Activated naive CD8-positive, alpha-beta T cell treated with anti-CD3 and anti-CD28 coated beads for 36 hours (primary cell): ENCODE measurements at regions not wholly inside any gene's neighbourhood (a gene's known extent, or its start where the extent isn't known, plus 50 kb on each side); places are given as distances from the start of the nearest gene placed in this dataset.
A peak's percentile ranks its signal among the peaks of the same experiment; 100 is the strongest.
"Not testable (repeated sequence)": the region's sequence is repeated elsewhere in the genome, so short reads cannot be mapped to it uniquely, and the experiment has no call there.

ENCODE experiments used
- DNase-seq: peaks from one replicate; pipeline ENCODE4 v3.0.0; 2021
- H3K27ac Mint-ChIP-seq: one replicate; pipeline ENCODE4 v1.8.0; 2022; ENCODE audit warnings: mild to moderate bottlenecking, moderate library complexity, mixed read lengths
- H3K27me3 Mint-ChIP-seq: one replicate; pipeline ENCODE4 v1.8.0; 2022; ENCODE audit warnings: mild to moderate bottlenecking, mixed read lengths
- H3K36me3 Mint-ChIP-seq: one replicate; pipeline ENCODE4 v1.8.0; 2021; ENCODE audit warnings: mild to moderate bottlenecking, mixed read lengths
- H3K4me1 Mint-ChIP-seq: one replicate; pipeline ENCODE4 v1.8.0; 2021; ENCODE audit warnings: mixed read lengths
- H3K4me3 Mint-ChIP-seq: one replicate; pipeline ENCODE4 v1.8.0; 2022; ENCODE audit warnings: mild to moderate bottlenecking, moderate library complexity, mixed read lengths
- H3K9me3 Mint-ChIP-seq: one replicate; pipeline ENCODE4 v1.8.0; 2022; ENCODE audit warnings: mixed read lengths

DNA sequence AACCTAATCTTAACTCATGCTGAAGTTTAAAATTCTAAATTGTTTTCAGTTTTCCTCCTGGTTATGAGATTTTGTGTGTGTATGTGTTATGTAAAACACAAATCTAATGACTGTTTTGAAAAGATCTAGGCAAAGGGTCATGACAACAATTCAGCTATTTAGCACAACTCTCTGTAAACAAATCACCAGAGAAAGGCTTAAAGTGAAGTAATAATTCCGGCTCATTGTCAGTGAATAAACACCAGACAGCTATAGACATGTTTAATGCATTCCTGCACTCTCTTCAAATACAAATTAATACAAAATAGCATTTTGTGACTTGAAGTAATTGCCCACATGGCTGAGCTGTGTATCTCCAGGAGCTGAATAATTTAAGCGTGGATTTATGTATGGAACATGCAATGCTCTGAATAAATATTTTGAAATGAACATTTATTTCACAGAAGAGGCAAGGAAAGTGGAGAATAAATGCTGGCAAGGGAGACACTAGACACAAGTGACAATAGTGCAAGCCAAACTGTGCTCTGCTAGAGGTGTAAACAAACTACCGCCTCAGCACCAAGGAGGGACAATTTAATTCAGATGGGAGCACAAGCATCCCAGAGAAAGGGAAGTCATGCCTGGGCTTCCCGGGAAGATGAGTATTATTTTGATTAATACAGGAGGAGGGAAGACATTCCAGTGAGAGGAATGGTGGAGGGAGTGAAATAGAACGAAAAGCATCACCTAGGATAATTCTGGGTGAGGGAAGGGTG is 133.6 kb upstream of the XPO1 start:
- no peak for DNase-seq
- Mint-ChIP-seq H3K9me3 (peaks cover 17% of the 10 kb centered on the region), H3K36me3 (peaks cover 7% of the 10 kb centered on the region), H3K27me3 (no peaks in the 10 kb centered on the region), H3K27ac (peak overlapping the region; percentile 91), H3K4me3 (peak overlapping the region; percentile 71), H3K4me1 (peaks cover 18% of the 10 kb centered on the region)

DNA sequence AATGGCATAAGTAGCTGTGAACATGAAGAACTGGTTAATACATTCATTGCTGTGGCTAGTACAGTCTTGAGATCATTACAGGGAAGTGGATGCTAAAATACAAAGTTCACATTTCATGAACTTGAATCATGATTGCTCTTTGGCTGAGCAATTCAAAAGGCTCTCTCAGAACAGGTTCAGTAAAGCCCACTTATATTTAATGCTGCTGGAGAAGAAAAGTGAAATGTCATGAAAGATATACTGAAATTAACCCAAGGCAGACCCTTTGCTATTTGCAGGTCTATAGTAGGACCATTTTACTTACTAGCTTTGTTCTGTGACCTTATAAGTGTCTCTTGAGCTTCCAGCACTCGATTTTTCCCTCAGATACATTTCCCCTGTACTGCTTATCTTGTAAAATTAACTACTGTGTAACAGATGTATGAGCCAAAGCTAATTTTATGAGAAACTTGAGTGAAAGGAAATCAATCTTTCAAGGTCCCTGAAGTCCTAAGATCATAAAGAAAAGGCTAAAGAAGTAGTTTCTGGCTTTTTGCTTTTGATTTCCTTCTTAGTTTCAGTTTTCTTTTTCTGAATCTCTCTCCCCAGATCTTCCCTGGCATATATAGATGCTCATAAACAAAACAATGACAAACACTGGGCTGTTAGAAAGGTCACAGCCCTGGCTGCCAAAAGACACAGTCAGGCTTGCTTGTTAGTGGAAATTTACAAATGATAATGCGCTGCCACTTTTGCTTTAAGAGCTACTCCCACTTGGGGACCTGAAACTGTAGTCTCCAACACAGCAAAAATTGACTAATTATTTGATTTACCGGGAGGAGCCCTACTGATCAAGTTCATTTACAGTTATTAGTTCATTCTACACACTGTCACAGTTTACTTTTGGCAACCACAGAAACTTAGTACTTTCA is 132.7 kb upstream of the XPO1 start:
- peak overlapping the region; percentile 91 for H3K27ac Mint-ChIP-seq
- peak; percentile 14 for DNase-seq
- no peaks in the 10 kb centered on the region for H3K27me3 Mint-ChIP-seq
- peaks cover 7% of the 10 kb centered on the region for H3K36me3 Mint-ChIP-seq
- peaks cover 14% of the 10 kb centered on the region for H3K9me3 Mint-ChIP-seq
- peaks cover 18% of the 10 kb centered on the region for H3K4me1 Mint-ChIP-seq
- peak overlapping the region; percentile 71 for H3K4me3 Mint-ChIP-seq

DNA sequence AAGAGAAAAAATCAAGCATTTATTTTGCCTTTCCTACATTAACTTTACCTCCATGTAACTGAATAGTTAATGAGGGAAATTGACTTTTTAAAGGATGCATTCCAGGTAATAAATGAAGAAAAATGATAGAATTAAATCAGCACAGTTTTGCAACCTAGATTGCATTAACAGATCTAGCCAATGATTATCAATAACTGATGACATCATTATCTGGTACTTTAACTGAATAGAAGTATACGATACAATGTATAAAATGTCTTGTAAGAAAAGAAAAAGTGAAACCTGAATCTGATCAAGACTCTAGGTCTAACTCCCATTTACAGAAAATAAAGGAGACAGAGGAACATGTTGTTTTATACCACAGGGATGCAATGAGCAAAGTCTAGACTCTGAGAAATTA is 126.0 kb upstream of the XPO1 start:
- H3K36me3 Mint-ChIP-seq, result no peaks in the 10 kb centered on the region
- H3K27me3 Mint-ChIP-seq, result no peaks in the 10 kb centered on the region
- peaks cover 5% of the 10 kb centered on the region for H3K4me1 Mint-ChIP-seq
- no peak overlapping the region for H3K27ac Mint-ChIP-seq
- H3K4me3 Mint-ChIP-seq, result no peak overlapping the region
- DNase-seq, result no peak
- no peaks in the 10 kb centered on the region for H3K9me3 Mint-ChIP-seq

DNA sequence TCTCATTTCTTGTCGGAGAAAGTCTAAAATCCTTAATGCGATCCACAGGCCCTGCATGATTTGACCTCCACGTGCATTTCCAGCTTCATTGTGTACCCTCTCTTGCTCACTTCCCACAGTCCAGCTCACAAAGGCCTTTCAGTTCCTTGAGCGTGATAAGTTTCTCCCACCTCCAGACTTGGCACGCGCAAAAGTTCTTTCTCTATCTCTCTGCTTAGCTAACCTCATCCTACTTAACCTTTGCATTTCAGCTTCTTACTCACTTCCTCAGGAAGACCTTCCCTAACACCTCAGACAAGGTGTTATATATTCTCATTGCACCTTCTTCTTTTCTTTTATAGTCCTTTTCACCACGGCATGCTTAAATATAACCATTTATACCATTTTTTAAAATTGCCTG is 124.8 kb upstream of the XPO1 start:
- Mint-ChIP-seq H3K36me3 (no peaks in the 10 kb centered on the region), H3K4me3 (no peak overlapping the region), H3K27me3 (no peaks in the 10 kb centered on the region), H3K4me1 (peaks cover 5% of the 10 kb centered on the region), H3K9me3 (no peaks in the 10 kb centered on the region), H3K27ac (no peak overlapping the region)
- no peak for DNase-seq

DNA sequence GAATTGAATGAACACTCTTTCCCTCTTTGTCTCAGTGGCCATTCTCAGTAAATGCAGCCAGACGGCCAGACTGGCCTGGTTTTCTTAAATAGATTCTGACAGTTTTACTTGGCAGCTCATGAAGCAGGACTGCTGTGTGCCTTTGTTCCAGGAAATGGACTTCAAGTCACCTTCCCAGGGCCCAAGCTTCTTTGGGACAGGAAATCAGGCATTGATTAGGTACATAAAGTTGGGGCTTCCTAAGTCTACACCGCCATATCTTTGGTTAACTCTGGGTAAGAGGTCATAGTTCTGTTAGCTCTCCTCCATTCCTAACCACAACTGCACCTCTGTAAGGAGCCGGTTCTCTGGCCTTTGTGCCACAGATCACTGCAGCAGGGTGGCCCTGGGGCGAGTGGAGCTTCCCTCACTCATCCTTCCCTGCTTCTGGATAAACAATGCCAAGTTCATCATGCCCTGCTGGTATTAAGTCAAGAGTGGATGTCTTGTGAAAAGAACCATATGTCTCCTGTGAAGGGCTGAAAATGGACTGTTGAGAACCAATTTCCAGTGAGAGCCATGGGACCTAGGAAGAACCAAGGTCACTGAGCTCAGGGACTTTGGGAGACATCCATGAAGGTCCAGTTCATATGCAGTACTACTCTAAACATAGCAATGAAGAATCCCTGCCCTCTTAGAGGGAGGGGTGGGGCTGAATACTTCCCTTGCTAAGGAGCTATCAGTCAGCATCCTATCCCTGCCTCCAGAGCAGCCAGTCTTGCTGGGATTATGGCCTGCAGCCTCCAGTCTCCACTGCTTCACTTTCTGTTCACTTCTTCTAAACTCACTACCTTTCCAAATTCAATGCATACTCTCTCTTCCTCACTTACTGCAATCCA is 122.6 kb upstream of the XPO1 start:
- no peaks in the 10 kb centered on the region for H3K27me3 Mint-ChIP-seq
- H3K9me3 Mint-ChIP-seq, result no peaks in the 10 kb centered on the region
- H3K4me3 Mint-ChIP-seq, result no peak overlapping the region

DNA sequence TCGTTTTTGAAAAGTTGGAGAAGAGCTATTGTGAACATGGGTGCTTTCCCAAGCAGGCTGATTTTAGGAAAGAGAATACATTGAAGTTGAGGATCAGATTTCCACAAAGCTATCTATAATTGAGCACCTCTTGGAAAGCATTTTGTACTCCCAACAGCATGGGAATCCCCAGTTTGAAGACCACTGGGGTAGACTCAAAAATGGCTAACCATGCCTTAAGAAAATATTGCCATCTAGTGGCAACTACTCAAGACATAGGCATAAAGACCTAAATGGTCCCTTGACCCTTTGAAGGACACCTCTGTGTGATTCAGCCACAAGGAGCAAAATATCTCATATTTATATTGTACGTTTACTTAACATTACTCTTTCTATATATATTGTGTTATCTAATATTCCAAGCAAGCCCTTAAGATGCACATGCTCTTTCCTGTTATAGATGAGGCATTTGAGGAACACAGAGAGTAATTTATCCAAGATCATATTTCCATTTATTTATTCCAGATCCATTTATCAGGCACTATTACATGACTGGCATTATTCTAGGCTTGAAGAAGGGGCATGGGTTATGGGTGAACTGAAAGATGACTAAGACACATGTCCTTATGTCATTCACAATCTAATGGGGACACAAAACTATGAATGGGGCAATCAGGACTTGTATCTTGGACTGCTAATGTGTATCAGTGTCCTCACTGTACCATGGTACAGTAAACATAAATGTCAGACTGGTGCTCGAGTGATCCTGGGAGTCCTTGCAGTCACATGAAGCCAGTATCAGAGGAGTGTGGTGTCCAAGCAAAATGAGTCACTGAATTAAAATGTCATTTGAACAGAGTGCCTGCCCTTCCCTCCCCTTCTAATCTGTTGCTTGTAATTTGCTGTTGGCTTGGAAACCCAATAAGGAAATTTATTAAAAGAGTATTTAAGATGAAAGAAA is 121.0 kb upstream of the XPO1 start:
- H3K4me1 Mint-ChIP-seq, result peaks cover 5% of the 10 kb centered on the region
- no peaks in the 10 kb centered on the region for H3K36me3 Mint-ChIP-seq
- H3K9me3 Mint-ChIP-seq, result no peaks in the 10 kb centered on the region
- H3K27ac Mint-ChIP-seq, result no peak overlapping the region
- H3K27me3 Mint-ChIP-seq, result no peaks in the 10 kb centered on the region
- no peak for DNase-seq
- H3K4me3 Mint-ChIP-seq, result no peak overlapping the region

More for the DNA sequence above, 122.6 kb upstream of the XPO1 start:
- Mint-ChIP-seq H3K27ac (no peak overlapping the region), H3K36me3 (no peaks in the 10 kb centered on the region), H3K4me1 (peaks cover 5% of the 10 kb centered on the region)
- no peak for DNase-seq

DNA sequence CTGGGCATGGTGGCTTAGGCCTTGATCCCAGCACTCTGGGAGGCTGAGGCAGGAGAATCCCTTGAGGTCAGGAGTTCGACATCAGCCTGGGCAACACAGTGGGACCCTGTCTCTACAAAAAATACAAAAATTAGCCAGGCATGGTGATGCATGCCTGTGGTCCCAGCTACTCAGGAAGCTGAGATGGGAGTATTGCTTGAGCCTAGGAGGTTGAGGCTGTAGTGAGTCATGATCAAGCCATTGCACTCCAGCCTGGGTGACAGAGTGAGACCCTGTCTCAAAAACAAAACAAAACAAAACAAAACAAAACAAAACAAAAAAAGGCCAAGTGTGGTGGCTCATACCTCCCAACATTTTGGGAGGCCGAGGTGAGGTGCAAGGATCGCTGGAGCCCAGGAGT is 111.8 kb upstream of the XPO1 start:
- H3K36me3 Mint-ChIP-seq, result not testable (repeated sequence)

DNA sequence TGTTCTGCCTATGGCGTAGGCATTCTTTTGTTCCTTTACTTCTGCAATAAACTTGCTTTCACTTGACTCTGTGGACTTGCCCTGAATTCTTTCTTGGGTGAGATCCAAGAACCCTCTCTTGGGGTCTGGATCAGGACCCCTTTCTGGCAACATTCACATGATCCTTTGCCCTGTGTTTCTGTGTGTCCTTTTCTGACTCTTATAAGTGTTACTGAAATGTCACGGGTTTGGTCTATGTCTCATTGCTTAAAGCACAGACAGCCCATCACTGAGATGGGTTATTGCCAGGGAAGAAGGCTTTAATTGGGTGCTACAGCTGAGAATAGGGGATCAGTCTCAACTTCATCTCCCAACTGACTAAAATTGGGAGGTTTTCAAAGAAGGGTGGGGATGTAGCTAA is 110.9 kb upstream of the XPO1 start:
- H3K9me3 Mint-ChIP-seq, result peaks cover 7% of the 10 kb centered on the region
- H3K4me3 Mint-ChIP-seq, result no peak overlapping the region
- no peaks in the 10 kb centered on the region for H3K4me1 Mint-ChIP-seq
- no peaks in the 10 kb centered on the region for H3K27me3 Mint-ChIP-seq
- no peak overlapping the region for H3K27ac Mint-ChIP-seq
- DNase-seq, result no peak
- peaks cover 2% of the 10 kb centered on the region for H3K36me3 Mint-ChIP-seq

More for the DNA sequence above, 111.8 kb upstream of the XPO1 start:
- DNase-seq, H3K27ac Mint-ChIP-seq, H3K4me3 Mint-ChIP-seq, H3K4me1 Mint-ChIP-seq, H3K9me3 Mint-ChIP-seq, H3K27me3 Mint-ChIP-seq: not testable (repeated sequence)

DNA sequence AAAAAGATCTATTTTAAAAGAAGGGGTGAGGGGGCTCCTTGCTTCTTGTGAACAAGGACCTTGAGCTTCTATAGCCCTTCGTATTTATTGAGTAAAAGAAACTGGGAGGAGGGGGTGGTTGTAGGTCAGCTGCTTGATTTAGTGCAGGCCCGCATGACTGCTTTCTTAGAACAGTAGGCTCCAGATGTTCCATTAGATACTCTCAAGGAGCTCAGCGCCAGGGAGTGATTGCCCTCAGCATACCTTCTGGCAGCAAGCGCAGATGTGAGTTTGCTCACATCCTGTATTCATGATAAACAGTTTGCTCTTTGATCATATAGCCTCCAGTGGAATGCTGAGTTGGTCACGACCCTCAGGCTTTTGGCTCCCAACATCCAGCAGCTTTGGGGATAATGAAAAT is 108.9 kb upstream of the XPO1 start:
- DNase-seq, result no peak
- Mint-ChIP-seq H3K27ac (no peak overlapping the region), H3K4me3 (no peak overlapping the region), H3K9me3 (peaks cover 7% of the 10 kb centered on the region), H3K4me1 (no peaks in the 10 kb centered on the region), H3K36me3 (peaks cover 2% of the 10 kb centered on the region), H3K27me3 (no peaks in the 10 kb centered on the region)

DNA sequence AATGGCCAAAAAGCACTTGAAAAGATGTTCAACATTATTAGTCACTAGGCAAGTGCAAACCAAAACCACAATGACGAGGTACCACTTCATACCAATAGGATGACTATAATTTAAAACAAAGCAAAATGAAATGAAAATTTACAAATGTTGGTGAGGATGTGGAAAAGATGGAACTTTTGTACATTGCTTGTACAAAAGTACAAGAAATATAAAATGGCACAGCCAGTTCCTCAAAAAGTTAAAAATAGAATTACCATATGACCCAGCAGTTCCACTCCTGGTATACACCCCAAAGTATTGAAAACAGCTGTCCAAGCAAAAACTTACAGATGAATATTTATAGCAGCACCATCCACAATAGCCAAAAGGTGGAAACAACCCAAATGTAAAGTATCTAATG is 107.8 kb upstream of the XPO1 start:
- Mint-ChIP-seq H3K9me3 (peaks cover 6% of the 10 kb centered on the region), H3K36me3 (peaks cover 2% of the 10 kb centered on the region), H3K27me3 (no peaks in the 10 kb centered on the region), H3K4me1 (no peaks in the 10 kb centered on the region), H3K4me3 (no peak overlapping the region), H3K27ac (no peak overlapping the region)
- no peak for DNase-seq

DNA sequence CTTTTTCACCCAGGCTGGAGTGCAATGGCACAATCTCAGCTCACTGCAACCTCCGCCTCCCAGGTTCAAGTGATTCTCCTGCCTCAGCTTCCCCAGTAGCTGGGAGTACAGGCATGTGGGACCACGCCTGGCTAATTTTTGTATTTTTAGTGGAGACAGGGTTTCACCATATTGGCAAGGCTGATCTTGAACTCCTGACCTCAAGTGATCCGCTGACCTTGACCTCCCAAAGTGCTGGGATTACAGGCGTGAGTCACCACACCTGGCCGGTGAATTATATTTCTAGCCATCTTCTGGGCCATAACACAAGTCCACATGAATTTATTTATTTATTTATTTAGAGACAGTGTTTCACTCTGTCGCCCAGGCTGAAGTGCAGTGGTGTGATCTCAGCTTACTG is 105.0 kb upstream of the XPO1 start:
- not testable (repeated sequence) for H3K4me1 Mint-ChIP-seq, H3K36me3 Mint-ChIP-seq

DNA sequence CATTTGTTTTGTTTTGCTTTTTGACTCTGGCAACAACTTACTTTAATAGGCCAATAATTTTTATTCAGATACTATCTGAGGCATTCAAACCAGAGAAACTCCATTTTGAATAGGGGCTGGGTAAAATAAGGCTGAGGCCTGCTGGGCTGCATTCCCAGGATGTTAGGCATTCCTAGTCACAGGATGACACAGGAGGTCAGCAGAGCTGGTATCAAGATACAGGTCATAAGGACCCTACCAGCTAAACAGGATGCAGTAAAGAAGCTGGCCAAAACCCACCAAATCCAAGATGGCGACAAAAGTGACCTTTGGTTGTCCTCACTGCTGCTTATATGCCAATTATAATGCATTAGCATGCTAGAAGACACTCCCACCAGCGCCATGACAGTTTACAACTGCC is 102.2 kb upstream of the XPO1 start:
- Mint-ChIP-seq H3K27me3 (no peaks in the 10 kb centered on the region), H3K4me3 (no peak overlapping the region), H3K36me3 (no peaks in the 10 kb centered on the region), H3K27ac (no peak overlapping the region), H3K9me3 (no peaks in the 10 kb centered on the region), H3K4me1 (no peaks in the 10 kb centered on the region)
- DNase-seq, result no peak

More for the DNA sequence above, 105.0 kb upstream of the XPO1 start:
- not testable (repeated sequence) for DNase-seq, H3K27me3 Mint-ChIP-seq, H3K4me3 Mint-ChIP-seq, H3K9me3 Mint-ChIP-seq, H3K27ac Mint-ChIP-seq

DNA sequence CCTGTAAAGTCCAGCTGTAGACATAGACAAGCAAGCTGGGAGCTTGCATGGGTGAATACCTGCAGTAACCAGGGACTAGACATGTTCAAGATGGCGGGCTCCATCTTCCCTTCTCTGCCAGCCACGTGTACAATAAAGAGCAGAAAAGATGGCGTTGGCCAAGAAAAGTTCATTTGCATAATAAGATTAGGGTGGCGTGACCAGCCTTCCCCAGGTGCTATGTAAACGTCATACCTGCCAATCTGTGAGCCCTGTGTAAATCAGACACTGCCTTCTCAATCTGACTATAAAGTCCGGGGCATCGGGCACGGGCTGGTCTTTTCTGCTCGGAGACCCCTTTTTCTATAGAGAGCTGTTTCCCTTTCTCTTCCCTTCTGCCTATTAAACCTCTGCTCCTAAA is 101.6 kb upstream of the XPO1 start:
- Mint-ChIP-seq H3K27me3 (no peaks in the 10 kb centered on the region), H3K36me3 (no peaks in the 10 kb centered on the region), H3K4me3 (no peak overlapping the region), H3K9me3 (no peaks in the 10 kb centered on the region), H3K27ac (no peak overlapping the region), H3K4me1 (no peaks in the 10 kb centered on the region)
- DNase-seq, result no peak

DNA sequence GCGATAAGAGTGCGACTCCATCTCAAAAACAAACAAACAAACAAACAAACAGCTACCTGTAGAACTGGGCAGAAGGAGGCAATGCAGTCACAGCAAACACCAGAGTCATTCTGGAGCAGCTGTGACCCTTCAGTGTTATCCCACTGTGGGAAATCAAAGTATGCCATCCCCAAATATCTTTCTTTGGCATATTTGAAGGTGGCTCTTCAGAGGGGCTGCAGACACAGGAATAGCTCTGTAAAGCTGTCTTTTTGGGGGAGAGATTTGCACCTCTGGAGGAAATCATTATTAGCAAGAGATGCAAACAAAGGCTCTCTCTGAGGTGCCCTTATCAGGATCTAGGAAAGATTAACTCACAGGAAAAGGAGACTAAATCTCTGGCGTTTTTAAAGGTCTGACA is 98.5 kb upstream of the XPO1 start:
- Mint-ChIP-seq H3K9me3 (no peaks in the 10 kb centered on the region), H3K4me3 (no peak overlapping the region), H3K27ac (no peak overlapping the region), H3K4me1 (no peaks in the 10 kb centered on the region), H3K36me3 (no peaks in the 10 kb centered on the region), H3K27me3 (no peaks in the 10 kb centered on the region)
- DNase-seq, result no peak
